AG09319 (cell line): ENCODE measurements at regions not wholly inside any gene's neighbourhood (a gene's known extent, or its start where the extent isn't known, plus 50 kb on each side); places are given as distances from the start of the nearest gene placed in this dataset.

Source experiments
- DNase-seq: peaks from one replicate; pipeline ENCODE4 v3.0.0-alpha.2; 2010; ENCODE audit warnings: low read depth; ENCODE audit errors: extremely low read depth
- TF ChIP-seq, protein P1 (sequence below): IDR thresholded peaks from 2 replicates; pipeline ENCODE4 v1.5.1; 2011; ENCODE audit warnings: low read depth, mild to moderate bottlenecking, inconsistent platforms, low read length, moderate library complexity

DNA sequence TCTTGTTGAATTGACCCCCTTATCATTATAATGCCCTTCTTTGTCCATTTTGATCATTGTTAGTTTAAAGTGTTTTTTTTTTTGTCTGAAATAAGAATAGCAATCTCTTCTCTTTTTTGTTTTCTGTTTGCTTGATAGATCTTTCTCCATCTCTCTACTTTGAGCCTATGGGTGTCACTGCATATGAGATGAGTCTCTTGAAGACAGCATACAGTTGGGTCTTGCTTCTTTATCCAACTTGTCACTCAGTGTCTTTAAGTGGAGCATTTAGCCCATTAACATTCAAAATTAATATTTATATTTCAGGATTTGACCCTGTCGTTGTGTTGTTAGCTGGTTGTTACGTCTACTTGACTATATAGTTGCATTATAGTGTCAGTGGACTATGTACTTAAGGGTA lies 135.4 kb downstream of the HMHB1 start:
- DNase-seq = no peak
- TF ChIP-seq, protein P1, sequence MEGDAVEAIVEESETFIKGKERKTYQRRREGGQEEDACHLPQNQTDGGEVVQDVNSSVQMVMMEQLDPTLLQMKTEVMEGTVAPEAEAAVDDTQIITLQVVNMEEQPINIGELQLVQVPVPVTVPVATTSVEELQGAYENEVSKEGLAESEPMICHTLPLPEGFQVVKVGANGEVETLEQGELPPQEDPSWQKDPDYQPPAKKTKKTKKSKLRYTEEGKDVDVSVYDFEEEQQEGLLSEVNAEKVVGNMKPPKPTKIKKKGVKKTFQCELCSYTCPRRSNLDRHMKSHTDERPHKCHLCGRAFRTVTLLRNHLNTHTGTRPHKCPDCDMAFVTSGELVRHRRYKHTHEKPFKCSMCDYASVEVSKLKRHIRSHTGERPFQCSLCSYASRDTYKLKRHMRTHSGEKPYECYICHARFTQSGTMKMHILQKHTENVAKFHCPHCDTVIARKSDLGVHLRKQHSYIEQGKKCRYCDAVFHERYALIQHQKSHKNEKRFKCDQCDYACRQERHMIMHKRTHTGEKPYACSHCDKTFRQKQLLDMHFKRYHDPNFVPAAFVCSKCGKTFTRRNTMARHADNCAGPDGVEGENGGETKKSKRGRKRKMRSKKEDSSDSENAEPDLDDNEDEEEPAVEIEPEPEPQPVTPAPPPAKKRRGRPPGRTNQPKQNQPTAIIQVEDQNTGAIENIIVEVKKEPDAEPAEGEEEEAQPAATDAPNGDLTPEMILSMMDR = no peak

DNA sequence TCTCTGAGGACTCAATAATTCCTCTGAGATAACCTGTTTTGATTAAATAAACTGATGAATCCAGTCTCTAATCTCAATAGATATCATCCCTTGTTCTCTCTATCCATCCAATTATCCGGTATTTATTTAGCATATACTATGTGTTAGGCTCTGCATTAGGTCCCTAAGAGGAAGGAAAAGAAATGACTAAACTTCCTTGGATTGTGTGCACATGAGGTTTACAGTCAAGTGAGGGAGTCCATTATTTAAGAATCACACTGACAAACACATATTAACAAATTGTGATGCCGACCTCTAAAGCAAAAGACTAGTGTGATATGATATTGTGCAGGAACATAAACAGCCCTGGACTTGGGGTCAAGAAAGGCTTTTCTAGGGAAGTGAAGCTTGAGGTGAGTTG lies 140.8 kb downstream of the HMHB1 start:
- DNase-seq = no peak

DNA sequence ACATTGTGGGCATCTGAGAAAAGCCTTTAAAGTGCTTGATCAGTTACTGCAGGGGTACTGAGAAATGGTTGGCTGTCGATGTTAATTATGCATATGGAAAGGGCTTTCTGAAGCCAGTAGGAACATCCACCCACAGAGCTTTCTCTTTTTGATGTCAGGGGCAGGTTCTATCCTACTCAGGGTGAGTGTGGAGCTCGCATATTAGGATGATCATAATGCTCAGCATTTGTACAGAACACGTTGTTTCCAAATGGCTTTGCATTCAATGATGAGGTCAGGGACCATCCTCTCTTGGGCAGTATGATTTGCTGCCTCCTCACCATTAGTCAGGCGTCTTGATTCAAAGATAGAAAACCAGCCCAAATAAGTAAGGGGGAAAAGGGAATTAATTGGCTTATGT lies 141.9 kb downstream of the HMHB1 start:
- no peak for DNase-seq
- TF ChIP-seq, protein P1 = no peak

More for the DNA sequence above, 140.8 kb downstream of the HMHB1 start:
- TF ChIP-seq, protein P1 = no peak

DNA sequence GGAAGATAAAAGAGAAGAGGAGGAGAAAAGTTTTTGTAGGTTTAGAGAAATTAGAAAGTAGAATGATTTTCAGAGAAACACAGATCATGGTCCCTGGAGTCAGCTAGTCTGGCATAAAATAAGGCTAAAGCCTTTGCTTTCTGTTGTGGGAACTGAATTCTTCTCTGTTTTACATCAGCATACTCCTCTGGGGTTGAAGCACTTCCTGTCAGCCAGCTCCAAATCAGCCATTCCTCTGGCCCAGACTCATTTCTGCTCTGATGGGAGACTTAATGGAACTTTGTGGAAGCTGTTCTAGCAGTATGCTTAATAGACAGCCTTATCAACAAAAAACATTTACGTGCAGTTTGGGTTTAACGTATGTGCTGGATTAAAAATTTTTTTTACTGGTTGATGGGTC lies 143.2 kb downstream of the HMHB1 start:
- DNase-seq = no peak
- TF ChIP-seq, protein P1 = no peak

DNA sequence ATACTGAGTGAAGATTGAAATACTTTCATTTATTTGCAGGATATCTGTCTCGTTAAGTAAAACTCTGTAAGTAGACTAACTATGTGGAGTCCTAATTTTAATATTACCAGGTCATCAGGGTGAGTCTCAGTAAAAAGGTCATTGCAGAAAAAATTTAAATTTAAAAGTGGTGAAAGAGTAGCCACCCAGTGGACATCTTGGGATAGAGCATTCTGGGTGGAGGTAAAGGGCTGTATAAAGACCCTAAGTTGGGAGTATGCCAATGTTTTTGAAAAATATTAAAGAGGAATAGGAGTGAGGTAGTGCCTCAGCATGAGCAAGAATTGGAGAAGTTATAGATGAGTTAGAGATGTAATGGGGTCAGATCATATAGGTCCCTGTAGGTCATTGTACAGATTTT lies 145.5 kb downstream of the HMHB1 start:
- TF ChIP-seq, protein P1 = peak; percentile 17
- no peak for DNase-seq

DNA sequence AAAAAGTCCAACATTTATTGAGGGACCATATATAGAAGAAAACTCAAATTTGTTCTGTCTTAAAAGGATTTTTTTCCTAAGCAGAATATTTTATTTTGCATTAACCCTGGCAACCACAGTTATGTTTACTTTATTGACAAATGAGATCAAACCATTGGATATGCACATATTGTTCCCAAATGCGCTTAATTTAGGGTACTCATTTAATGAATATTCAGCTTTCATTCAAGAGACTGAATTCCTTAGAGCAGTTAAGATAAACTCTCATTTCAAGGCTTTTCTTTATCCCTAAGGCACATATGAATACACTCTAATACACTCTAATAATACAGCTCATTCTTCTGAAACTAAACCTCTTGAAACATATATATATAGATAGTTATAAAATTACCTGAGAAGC lies 150.2 kb downstream of the HMHB1 start:
- TF ChIP-seq, protein P1 = no peak

DNA sequence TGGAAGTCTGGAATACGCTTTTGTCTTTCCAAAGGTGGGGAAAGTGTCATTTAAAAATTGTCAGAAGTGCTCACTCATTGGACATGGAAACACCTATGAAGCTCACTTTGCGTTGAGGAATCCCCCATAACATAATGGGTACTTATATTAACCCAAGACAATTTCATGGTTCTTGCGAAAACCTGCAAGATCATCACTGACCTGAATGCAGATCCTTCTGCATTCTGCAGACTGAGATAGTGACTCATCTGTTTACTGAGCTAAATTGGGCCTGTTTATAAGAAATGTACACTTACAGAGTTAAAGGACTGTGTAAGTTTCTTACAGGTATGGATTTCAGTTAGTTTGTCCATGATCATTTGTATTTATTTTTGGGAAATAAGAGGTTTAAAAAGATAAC lies 153.0 kb downstream of the HMHB1 start:
- DNase-seq = no peak
- TF ChIP-seq, protein P1 = no peak

More for the DNA sequence above, 150.2 kb downstream of the HMHB1 start:
- no peak for DNase-seq
